ENCODE measurements at regions not wholly inside any gene's neighbourhood (a gene's known extent, or its start where the extent isn't known, plus 50 kb on each side); places are given as distances from the start of the nearest gene placed in this dataset.

DNA sequence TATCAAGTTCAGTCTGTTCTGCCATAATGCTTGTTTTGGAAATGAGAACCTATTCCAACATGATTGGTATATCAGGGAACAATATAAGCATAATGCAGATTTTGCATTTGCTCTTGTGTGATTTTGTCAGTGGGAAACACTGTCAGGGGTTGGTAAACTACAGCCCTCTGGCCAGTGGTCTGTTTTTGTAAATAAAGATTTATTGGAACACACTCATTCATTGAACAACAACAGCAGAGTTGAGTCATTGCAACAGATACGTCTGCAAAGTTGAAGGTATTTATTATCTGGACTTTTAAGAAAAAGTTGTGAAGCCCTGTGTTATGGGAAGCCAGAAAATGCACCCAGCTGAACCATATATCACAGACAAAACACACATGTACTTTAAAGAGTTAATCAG, 83.1 kb downstream of the MCFD2 start:
- H3K4me2 ChIP-seq (ENCODE audit: low read depth, low read length): no peak overlapping the region
- H4K20me1 ChIP-seq (ENCODE audit: insufficient read depth, low read length): no peaks in the 10 kb centered on the region
- no peaks in the 10 kb centered on the region for H3K9me3 ChIP-seq (ENCODE audit: low read length)
- H3K4me3 ChIP-seq (replicated peaks in 1 of 3; ENCODE audit: insufficient read depth in 1 of 3, low read depth in 2 of 3, low read length in 3 of 3): no peak overlapping the region
- no peaks in the 10 kb centered on the region for H3K79me2 ChIP-seq (ENCODE audit: insufficient read depth, low read length)
- H3K27ac ChIP-seq (ENCODE audit: extremely low read length, insufficient read depth, low read length): no peak overlapping the region
- H3K27me3 ChIP-seq (ENCODE audit: control insufficient read depth in 1 of 2, insufficient read depth in 2 of 2, low read length in 2 of 2): peaks cover 1 to 14% of the 10 kb centered on the region in 2 experiments; a peak in 3 of 5 replicates
- FAIRE-seq (no peak), ATAC-seq (no peak), DNase-seq (ENCODE audit: low spot score) (no peak)
- intact Hi-C loops (cut with micrococcal nuclease; ENCODE audit: unreplicated experiment) (no loop called here), in situ Hi-C loops (cut with HindIII; ENCODE audit: extremely low pct_ligation_motif_present, low pct_unique_long_range_greater_than_20kb) (no loop called here)
- H3K36me3 ChIP-seq (replicated peaks in 1 of 2; ENCODE audit: control insufficient read depth in 1 of 2, insufficient read depth in 2 of 2, low read length in 2 of 2): no peaks in the 10 kb centered on the region
- no TSS peak for BruUV-seq (replicated peaks)
- 4% methylated on average over 1 of the region's 1 CpG for WGBS (ENCODE audit: low lambda C conversion rate)
- ChIA-PET CTCF (ENCODE audit: low intra/inter-chr PET ratio, low total read pairs) (no interaction called here), POLR2A (no interaction called here)
- H3K4me1 ChIP-seq (ENCODE audit: insufficient read depth, low read length): peaks cover 18% of the 10 kb centered on the region
- TF ChIP-seq TBX2 (CRISPR knock-in tag; IDR thresholded peaks at IDR 0.05; ENCODE audit: borderline replicate concordance): no peak
- no peak overlapping the region for H3K9ac ChIP-seq (ENCODE audit: insufficient read depth, low read depth, low read length)
- no peak overlapping the region for H2AFZ ChIP-seq (ENCODE audit: low read length)

DNA sequence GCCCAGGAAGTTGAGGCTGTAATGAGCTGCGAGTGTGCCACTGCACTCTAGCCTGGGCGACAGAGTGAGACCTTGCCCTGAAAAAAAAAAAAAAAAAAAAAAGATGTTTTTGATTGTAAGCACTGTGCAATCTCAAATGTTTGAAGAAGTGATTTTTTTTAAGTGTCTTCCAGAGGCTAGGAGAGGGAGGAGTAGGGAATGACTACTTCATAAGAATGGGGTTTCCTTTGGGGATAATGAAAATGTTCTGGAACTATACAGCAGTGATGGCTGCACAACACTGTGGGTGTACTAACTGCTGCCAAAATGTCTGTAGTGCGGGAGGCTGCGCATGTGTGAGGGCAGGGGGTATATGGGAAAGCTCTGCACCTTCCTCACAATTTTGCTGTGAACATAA, 83.7 kb downstream of the MCFD2 start:
- ATAC-seq: no peak
- FAIRE-seq: no peak
- H4K20me1 ChIP-seq (ENCODE audit: insufficient read depth, low read length): no peaks in the 10 kb centered on the region
- no peaks in the 10 kb centered on the region for H3K79me2 ChIP-seq (ENCODE audit: insufficient read depth, low read length)
- 56% methylated on average over 4 of the region's 4 CpGs for WGBS (ENCODE audit: low lambda C conversion rate)
- intact Hi-C loops (cut with micrococcal nuclease; ENCODE audit: unreplicated experiment): no loop called here
- no peaks in the 10 kb centered on the region for H3K9me3 ChIP-seq (ENCODE audit: low read length)
- H3K4me3 ChIP-seq (replicated peaks in 1 of 3; ENCODE audit: insufficient read depth in 1 of 3, low read depth in 2 of 3, low read length in 3 of 3): no peak overlapping the region
- H3K4me1 ChIP-seq (ENCODE audit: insufficient read depth, low read length): peaks cover 18% of the 10 kb centered on the region
- no peak overlapping the region for H3K27ac ChIP-seq (ENCODE audit: extremely low read length, insufficient read depth, low read length)
- H3K4me2 ChIP-seq (ENCODE audit: low read depth, low read length): no peak overlapping the region
- in situ Hi-C loops (cut with HindIII; ENCODE audit: extremely low pct_ligation_motif_present, low pct_unique_long_range_greater_than_20kb): no loop called here
- BruUV-seq (replicated peaks): no TSS peak
- CTCF ChIA-PET (ENCODE audit: low intra/inter-chr PET ratio, low total read pairs): no interaction called here
- H3K36me3 ChIP-seq (replicated peaks in 1 of 2; ENCODE audit: control insufficient read depth in 1 of 2, insufficient read depth in 2 of 2, low read length in 2 of 2): no peaks in the 10 kb centered on the region
- POLR2A ChIA-PET: no interaction called here
- H3K27me3 ChIP-seq (ENCODE audit: control insufficient read depth in 1 of 2, insufficient read depth in 2 of 2, low read length in 2 of 2): peaks cover 1 to 16% of the 10 kb centered on the region in 2 experiments; a peak in 3 of 5 replicates
- no peak overlapping the region for H2AFZ ChIP-seq (ENCODE audit: low read length)
- H3K9ac ChIP-seq (ENCODE audit: insufficient read depth, low read depth, low read length): no peak overlapping the region
- DNase-seq (ENCODE audit: low spot score): no peak
- TF ChIP-seq ZBTB38 (CRISPR knock-in tag; IDR thresholded peaks at IDR 0.05): no peak

Measured in HepG2 (cell line).